NCI-H82 treated with DMSO at 0.1 percent for 48 hours (cell line): ENCODE measurements at regions not wholly inside any gene's neighbourhood (a gene's known extent, or its start where the extent isn't known, plus 50 kb on each side); places are given as distances from the start of the nearest gene placed in this dataset.

Experiments used
- DNase-seq: peaks from one replicate; lab custom pipeline; 2025; ENCODE audit not compliant: unreplicated experiment; lab: John Stamatoyannopoulos, UW

DNA sequence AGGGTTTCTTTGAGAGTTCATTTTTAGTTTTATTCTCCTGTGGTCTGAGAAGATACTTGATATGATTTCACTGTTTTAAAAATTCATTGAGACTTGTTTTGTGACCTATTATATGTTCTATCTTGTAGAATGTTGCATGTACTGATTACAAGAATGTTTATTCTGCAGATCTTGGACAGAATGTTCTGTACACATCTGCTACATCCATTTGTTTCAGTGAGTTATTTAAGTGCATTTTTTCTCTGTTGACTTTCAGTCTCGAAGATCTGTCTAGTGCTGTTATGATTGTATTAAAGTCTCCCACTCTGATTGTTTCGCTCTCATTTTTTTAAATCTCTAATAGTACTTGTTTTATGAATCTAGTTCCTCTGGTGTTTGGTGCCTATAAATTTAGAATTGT, 1319.8 kb downstream of the TMEM121 start:
- DNase-seq = no peak

DNA sequence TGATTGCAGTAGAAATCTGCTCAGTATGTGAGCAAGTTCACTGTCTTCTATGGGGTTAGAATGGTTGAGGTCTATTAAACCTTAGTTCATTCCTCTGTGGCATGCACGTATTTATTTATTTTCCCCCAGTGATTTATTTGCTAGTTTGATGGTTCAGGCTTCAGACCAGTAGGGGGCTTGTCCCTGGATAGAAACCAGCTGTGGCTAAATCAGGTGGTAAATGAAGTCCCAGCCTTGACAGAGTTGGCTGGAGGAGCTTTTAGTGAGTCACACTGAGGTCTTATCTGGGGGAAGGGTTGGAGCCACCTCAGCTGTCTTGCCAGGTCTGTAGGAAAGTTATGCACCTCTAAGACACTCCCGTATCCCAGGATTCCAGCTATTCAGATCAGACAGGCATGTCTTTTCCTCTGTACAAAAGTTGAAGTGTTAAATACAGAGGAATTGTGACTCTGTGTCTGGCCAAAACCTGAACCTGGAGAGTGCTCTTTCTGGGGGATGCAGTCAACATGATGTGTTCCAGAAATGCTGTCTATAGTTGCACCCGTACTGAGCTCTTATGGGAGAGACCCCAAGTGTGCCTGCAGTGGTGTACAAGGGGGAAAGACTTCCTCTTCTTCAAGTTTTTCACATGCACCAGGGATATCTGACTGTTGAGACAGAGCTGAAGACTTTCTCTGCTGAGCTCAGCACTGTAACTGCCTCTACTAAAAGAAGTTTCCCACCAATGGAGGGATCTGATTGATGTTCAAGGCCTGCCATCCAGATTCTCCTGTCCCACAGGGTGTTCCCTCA, 1322.1 kb downstream of the TMEM121 start:
- DNase-seq = no peak

DNA sequence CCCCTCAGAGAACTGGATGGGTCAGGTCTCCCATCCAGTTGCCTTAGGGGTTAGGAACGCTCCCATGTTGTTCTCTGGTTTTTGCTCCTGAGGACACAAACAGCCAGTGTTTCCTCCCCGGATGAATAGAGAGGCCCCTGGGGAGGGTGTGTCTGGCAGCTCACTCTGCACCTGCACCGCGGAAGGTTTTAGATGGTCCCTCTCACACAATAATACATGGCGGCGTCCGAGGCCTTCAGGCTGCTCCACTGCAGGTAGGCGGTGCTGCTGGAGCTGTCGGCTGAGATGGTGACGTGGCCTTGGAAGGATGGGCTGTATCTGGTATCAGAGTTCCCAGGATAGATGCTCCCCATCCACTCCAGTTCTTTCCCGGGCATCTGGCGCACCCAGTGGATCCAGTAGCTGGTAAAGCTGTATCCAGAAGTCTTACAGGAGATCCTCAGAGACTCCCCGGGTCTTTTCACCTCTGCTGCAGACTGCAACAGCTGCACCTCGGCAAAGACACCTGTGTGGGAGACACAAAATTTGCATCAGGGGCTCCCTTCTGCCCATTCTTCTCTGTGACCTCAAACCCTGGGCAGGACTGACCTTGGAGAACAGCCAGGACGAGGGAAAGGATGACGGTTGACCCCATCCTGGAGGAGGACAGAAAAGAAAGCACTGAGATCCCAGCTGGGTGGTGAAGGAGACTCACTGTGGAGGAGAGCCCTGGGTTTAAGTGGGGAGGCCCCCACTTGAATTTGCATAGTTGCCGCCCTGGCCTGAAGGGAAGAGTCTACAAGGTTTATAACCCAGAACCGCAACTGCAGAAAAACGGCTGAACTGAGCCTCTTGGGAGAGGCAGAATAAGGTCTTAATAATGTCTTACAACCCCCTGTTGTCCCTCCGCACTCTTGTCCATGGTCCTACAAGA, 1324.8 kb downstream of the TMEM121 start:
- DNase-seq = no peak

DNA sequence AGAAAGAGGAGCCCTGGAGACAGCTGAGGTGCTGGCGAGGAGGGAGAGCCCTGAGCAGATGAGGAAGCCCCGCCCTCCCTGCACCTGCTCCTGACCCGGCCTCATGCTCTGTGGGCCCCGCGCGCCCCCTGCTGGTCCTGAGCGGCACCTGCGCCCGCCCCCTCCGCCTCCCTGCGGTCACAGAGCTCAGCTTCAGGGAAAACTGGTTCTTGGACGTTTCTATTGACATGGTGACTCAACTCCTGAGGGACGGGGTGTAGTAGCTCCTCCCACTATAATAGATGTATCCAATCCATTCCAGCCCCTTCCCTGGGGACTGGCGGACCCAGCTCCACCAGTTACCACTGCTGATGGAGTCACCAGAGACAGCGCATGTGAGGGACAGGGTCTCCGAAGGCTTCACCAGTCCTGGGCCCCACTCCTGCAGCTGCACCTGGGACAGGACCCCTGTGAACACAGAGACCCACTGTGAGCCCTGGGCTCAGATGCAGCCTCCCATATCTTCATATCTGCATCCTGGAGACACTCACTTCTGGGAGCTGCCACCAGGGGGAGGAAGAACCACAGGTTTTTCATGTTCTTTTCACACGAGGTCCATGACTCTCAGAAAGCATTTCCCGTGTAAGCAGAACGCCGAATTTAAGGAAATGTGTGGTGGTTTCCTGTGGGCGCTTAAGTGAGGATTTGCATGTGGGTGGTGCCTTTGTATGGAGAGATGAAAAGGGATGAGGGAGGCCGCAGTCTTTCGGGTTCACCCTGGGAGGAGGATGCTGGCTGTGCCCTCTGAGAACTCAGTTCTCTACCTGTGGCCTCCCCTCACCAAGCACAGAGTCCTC, 1346.4 kb downstream of the TMEM121 start:
- no peak for DNase-seq

DNA sequence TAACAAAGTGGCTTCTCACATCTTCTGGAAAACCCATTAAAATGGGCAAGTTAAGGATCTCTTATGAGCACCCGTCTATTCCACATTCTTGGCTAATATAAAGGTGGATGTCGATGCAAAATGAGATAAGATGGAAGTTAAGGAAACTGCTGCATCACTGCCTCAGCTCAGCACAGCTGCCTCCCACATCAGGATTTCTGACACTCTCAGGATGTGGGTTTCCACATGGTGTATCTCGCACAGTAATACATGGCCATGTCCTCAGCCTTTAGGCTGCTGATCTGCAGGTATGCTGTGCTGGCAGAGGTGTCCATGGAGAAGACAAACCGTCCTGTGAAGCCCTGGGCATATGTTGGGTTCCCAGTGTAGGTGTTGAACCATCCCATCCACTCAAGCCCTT, 1348.0 kb downstream of the TMEM121 start:
- DNase-seq = no peak

DNA sequence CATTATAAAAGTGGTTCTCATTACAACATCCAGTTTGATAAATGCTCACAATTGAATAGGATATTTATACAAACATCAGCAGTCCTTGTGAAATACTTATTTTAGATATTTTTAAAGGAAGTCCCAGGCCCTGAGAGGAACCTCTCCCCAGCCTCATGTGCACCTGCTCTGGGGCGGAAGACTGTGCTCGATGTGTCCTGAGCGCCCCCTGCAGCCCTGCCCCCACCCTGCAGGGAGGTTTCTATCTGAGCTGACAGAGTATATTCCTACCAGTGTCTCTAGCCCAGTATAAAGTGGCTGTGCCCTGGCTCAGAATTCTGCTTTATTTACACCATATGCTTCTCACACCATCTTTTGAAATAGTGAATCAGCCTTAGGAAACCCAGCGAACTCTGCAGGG, 1349.1 kb downstream of the TMEM121 start:
- DNase-seq = no peak

DNA sequence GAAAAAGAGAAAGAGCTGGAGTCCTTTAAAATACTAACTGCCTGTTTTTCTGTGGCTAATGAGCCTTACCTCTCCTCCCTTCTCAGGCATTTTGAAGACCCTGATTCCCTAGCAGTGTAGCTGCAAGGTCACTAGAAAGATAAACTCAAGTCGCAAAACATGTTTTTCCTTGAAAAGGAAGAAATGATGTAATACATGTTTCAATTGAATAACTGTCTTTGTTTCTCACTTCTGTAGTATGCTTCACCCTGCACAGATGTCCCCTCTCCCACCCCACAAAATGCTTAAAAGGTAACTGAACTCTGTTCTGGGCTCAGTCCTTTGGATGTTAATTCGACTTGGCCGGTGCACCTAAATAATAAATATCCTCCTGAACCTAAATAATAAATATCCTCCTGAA, 1350.3 kb downstream of the TMEM121 start:
- DNase-seq = no peak

DNA sequence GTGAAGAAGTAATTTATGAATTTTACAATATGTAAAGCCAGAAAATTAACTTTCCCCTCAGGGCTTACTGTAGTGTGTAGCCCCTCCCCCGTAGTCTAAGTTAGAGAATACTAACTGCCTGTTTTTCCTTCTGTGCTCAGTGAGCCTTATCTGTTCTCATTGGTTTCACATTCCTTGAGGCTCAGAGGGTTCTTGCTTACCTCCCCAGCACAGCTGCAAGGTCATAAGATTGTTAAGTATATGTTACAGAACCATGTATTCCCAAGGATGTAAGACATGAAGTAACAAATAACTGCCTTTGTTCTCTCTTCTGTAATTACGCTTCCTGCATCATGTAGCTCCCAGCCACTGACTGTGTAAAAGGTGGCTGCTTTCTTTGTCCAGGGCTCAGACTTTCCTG, 1351.1 kb downstream of the TMEM121 start:
- no peak for DNase-seq

DNA sequence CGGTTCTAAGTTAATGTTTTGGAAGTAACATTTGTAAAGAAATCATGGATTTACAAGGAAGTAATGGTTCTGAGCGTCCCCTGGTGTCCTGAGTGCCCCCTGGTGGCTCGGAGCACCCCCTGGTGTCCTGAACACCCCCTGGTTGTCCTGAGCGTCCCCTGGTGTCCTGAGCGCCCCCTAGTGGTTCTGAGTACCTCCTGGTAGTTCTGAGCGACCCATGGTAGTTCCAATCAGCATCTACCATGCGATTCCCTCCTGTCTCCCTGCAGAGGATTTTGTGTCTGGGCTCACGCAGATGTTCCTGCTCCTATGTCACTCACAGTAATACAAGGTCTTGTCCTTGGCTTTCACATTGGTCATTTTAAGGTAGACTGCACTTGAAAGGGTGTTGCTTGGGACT, 1352.9 kb downstream of the TMEM121 start:
- DNase-seq = no peak

DNA sequence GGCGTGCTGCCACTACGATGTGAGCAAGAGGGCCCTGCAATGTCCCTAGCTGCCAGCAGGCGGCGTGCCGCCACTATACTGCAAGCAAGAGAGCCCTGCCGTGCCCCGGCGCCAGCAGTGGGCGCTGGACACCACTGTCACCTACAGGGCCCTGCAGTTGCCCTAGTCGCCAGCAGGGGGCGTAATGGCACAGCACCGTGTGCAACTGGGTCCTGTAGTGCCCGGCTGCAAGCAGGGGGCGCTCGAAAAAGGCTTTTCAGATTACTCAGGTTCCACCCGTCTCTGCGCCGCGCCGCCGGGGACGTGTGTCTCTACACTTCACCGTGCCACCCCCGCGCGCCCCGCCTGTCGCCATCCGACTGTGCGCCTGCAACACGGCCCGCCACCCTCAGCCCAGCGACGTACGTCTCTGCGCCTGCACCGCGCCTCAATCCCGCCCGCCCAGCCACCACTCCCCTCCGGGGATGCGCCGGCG, 1356.9 kb downstream of the TMEM121 start:
- no peak for DNase-seq
